Tongue (tissue), 1 donor: ENCODE measurements at regions not wholly inside any gene's neighbourhood (a gene's known extent, or its start where the extent isn't known, plus 50 kb on each side); places are given as distances from the start of the nearest gene placed in this dataset.
"Not testable (repeated sequence)": the region's sequence is repeated elsewhere in the genome, so short reads cannot be mapped to it uniquely, and the experiment has no call there.

Source experiments
- DNase-seq: peaks from one replicate; pipeline ENCODE4 v3.0.0-alpha.2; 2015

- DNase-seq = no peak
These were observed 106.0 kb downstream of the ENC1 start for GRCh38 chr5:74534397-74535129.

GRCh38 chr5:74530326-74531050 is 110.0 kb downstream of the ENC1 start:
- no peak for DNase-seq

GRCh38 chr5:74529101-74529500 is 111.4 kb downstream of the ENC1 start:
- DNase-seq = no peak

GRCh38 chr5:74526111-74526510 is 114.4 kb downstream of the ENC1 start:
- DNase-seq = no peak

GRCh38 chr5:74524767-74525166 is 115.8 kb downstream of the ENC1 start:
- DNase-seq = not testable (repeated sequence)

- not testable (repeated sequence) for DNase-seq
These were observed 116.8 kb downstream of the ENC1 start for GRCh38 chr5:74523698-74524097.

GRCh38 chr5:74522838-74523237 is 117.7 kb downstream of the ENC1 start:
- DNase-seq = not testable (repeated sequence)

GRCh38 chr5:74521401-74521800 is 119.1 kb downstream of the ENC1 start:
- no peak for DNase-seq

GRCh38 chr5:74519679-74520078 is 120.8 kb downstream of the ENC1 start:
- no peak for DNase-seq

- no peak for DNase-seq
These were observed 121.4 kb downstream of the ENC1 start for GRCh38 chr5:74519161-74519571.

GRCh38 chr5:74517700-74518099 is 122.8 kb downstream of the ENC1 start:
- DNase-seq = peak; percentile 45

- no peak for DNase-seq
These were observed 124.3 kb downstream of the ENC1 start for GRCh38 chr5:74516211-74516636.

- DNase-seq = no peak
These were observed 125.5 kb downstream of the ENC1 start for GRCh38 chr5:74514888-74515551.

GRCh38 chr5:74511770-74512169 is 128.8 kb downstream of the ENC1 start:
- DNase-seq = not testable (repeated sequence)

- DNase-seq = no peak
These were observed 130.0 kb downstream of the ENC1 start for GRCh38 chr5:74510476-74511075.

- no peak for DNase-seq
These were observed 133.0 kb downstream of the ENC1 start for GRCh38 chr5:74507370-74508005.

GRCh38 chr5:74506119-74506518 is 134.4 kb downstream of the ENC1 start:
- no peak for DNase-seq

- DNase-seq = no peak
These were observed 136.1 kb downstream of the ENC1 start for GRCh38 chr5:74504463-74504862.

GRCh38 chr5:74502479-74502950 is 138.0 kb downstream of the ENC1 start:
- no peak for DNase-seq

GRCh38 chr5:74501674-74502478 is 138.7 kb downstream of the ENC1 start:
- DNase-seq = no peak
